B cell (primary cell): ENCODE measurements at regions not wholly inside any gene's neighbourhood (a gene's known extent, or its start where the extent isn't known, plus 50 kb on each side); places are given as distances from the start of the nearest gene placed in this dataset.

Experiments used
- ATAC-seq: fragments of 200-7000 bp; cut with Tn5 transposase; one replicate; pipeline ENCODE4 v1.10.0; 2021; ENCODE audit warnings: low read depth, mild to moderate bottlenecking, moderate number of reproducible peaks, moderate library complexity
- CTCF ChIA-PET: fragments of 350-600 bp; sonication (Branson Sonifier 250); formaldehyde crosslinking; loops from one replicate; lab custom pipeline; 2021; ENCODE audit warnings: antibody characterized with exemption, inconsistent platforms; lab: Charles Lee
- POLR2A ChIA-PET: fragments of 350-600 bp; sonication (Branson Sonifier 250); formaldehyde crosslinking; loops from one replicate; lab custom pipeline; 2021; ENCODE audit warnings: antibody characterized with exemption; lab: Charles Lee
- DNase-seq: peaks from one replicate; pipeline ENCODE4 v3.0.0; 2013
- H2AFZ ChIP-seq: 2 replicates; pipeline ENCODE4 v1.6.1; 2012; ENCODE audit warnings: mild to moderate bottlenecking, low read depth, low read length; ENCODE audit not compliant: insufficient read depth, poor library complexity, severe bottlenecking
- H3K27ac ChIP-seq, 2 donors: 1 replicate in 1 of 2; 2 replicates in 1 of 2; pipeline ENCODE4 v1.5.1; 2012 to 2013; ENCODE audit warnings: low read length in 2 of 2, mild to moderate bottlenecking in 2 of 2, moderate library complexity in 1 of 2
- H3K27me3 ChIP-seq, 4 experiments: fragments of 200-600 bp in 1 of 4; sonication (generic) in 1 of 4; replicated peaks in 1 of 4; 1 replicate in 2 of 4; 2 replicates in 2 of 4; pipeline versions ENCODE4 v1.6.1 to v1.7.0; 2013 to 2016; ENCODE audit warnings: low read length in 3 of 4, mild to moderate bottlenecking in 2 of 4, mixed read lengths in 1 of 4, moderate library complexity in 1 of 4; ENCODE audit not compliant: insufficient read depth in 4 of 4, control insufficient read depth in 3 of 4; ENCODE audit errors: control extremely low read depth in 1 of 4
- H3K36me3 ChIP-seq, 2 experiments: replicated peaks in 1 of 2; 1 replicate in 1 of 2; 2 replicates in 1 of 2; pipeline versions ENCODE4 v1.6.1 to v1.7.1; 2013; ENCODE audit warnings: low read length in 1 of 2; ENCODE audit not compliant: insufficient read depth in 2 of 2, control insufficient read depth in 1 of 2; ENCODE audit errors: control extremely low read depth in 1 of 2, extremely low read depth in 1 of 2
- H3K4me1 ChIP-seq, 2 donors: fragments of 200-600 bp in 1 of 2; sonication (generic) in 1 of 2; 1 replicate in 1 of 2; 2 replicates in 1 of 2; pipeline versions ENCODE4 v1.5.1 to v1.6.1; 2013 to 2017; ENCODE audit warnings: low read length in 2 of 2; ENCODE audit not compliant: control insufficient read depth in 2 of 2, insufficient read depth in 2 of 2
- H3K4me2 ChIP-seq: replicated peaks from 2 replicates; pipeline ENCODE3; 2012; ENCODE audit warnings: mild to moderate bottlenecking, low read depth, low read length; ENCODE audit not compliant: poor library complexity, severe bottlenecking
- H3K4me3 ChIP-seq, 5 experiments: fragments of 200-600 bp in 1 of 5; sonication (generic) in 1 of 5; 1 replicate in 3 of 5; 2 replicates in 2 of 5; pipeline versions ENCODE4 v1.5.1 to v1.7.0; 2011 to 2016; ENCODE audit warnings: low read length in 4 of 5, mild to moderate bottlenecking in 4 of 5, low read depth in 2 of 5, control low read depth in 1 of 5, moderate library complexity in 1 of 5; ENCODE audit not compliant: insufficient read depth in 1 of 5; ENCODE audit errors: control extremely low read depth in 1 of 5, extremely low read depth in 1 of 5
- H3K79me2 ChIP-seq: fragments of 200-600 bp; sonication (generic); one replicate; pipeline ENCODE4 v1.6.0; 2016; ENCODE audit warnings: low read length; ENCODE audit not compliant: control insufficient read depth, insufficient read depth
- H3K9ac ChIP-seq: fragments of 200-600 bp; sonication (generic); 2 replicates; pipeline ENCODE4 v1.6.1; 2017; ENCODE audit warnings: mild to moderate bottlenecking, low read length, moderate library complexity
- H3K9me3 ChIP-seq, 3 donors: one replicate each; pipeline versions ENCODE4 v1.6.1 to v1.7.1; 2013; ENCODE audit warnings: low read length in 2 of 3; ENCODE audit not compliant: control insufficient read depth in 2 of 3, insufficient read depth in 1 of 3; ENCODE audit errors: control extremely low read depth in 1 of 3
- H4K20me1 ChIP-seq: 2 replicates; pipeline ENCODE4 v1.6.0; 2012; ENCODE audit warnings: mild to moderate bottlenecking, low read length; ENCODE audit not compliant: insufficient read depth, control insufficient read depth, poor library complexity, severe bottlenecking
- H3K27ac Mint-ChIP-seq: one replicate; pipeline ENCODE4 v1.8.0; 2021; ENCODE audit warnings: mixed read lengths
- H3K27me3 Mint-ChIP-seq: one replicate; pipeline ENCODE4 v1.8.0; 2021; ENCODE audit warnings: mixed read lengths
- H3K4me1 Mint-ChIP-seq: one replicate; pipeline ENCODE4 v1.8.0; 2021; ENCODE audit warnings: mixed read lengths
- H3K4me3 Mint-ChIP-seq: one replicate; pipeline ENCODE4 v1.8.0; 2021; ENCODE audit warnings: mixed read lengths
- H3K9me3 Mint-ChIP-seq: one replicate; pipeline ENCODE4 v1.8.0; 2022; ENCODE audit warnings: mixed read lengths; ENCODE audit not compliant: insufficient read depth
- EZH2 ChIP-seq: IDR thresholded peaks from 2 replicates; pipeline ENCODE4 v1.6.1; 2012; ENCODE audit warnings: borderline replicate concordance, low read depth, mild to moderate bottlenecking, moderate library complexity, low read length; ENCODE audit not compliant: insufficient read depth, poor library complexity, severe bottlenecking
- WGBS: methylation state at CpG from one replicate; pipeline ENCODE4 v1.1.5; 2013; ENCODE audit warnings: missing lambda C conversion rate; ENCODE audit not compliant: insufficient coverage; 5-methylcytosine and 5-hydroxymethylcytosine counted together
- intact Hi-C: fragments of 100-400 bp; cut with micrococcal nuclease; formaldehyde crosslinking; loops from one replicate; pipeline ENCODE4 v1.10.0; 2022
- TF ChIP-seq, protein P1 (sequence below): fragments of 200-600 bp; IDR thresholded peaks from one replicate; pipeline ENCODE4 v1.8.0; 2022; ENCODE audit warnings: antibody characterized with exemption, mild to moderate bottlenecking

DNA sequence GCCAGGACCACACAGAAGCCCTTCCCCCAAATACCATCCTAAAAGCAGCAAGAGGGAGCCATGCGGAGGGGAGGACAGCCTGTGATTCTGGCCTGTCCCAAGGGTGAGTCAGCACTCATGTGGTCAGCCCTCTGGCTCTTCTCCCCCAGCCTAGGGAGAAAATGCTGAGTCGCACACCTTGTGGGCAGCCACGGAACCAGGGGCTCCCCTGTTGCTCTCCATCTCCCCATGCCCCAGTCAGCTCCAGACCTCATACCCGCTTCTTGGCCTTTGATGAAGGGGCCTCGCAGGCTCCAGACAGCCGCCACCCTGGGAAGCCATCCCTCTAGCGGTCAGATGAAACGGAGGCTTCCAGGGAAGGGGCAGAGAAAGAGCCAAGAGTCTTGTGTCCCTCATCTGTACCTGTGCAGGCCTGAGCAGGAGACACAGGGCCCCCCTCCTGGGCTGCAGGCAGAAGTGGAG lies 181.3 kb upstream of the SIX2 start:
- Mint-ChIP-seq H3K27me3 (peaks cover 51% of the 10 kb centered on the region), H3K4me3 (no peak overlapping the region), H3K4me1 (no peaks in the 10 kb centered on the region), H3K9me3 (no peaks in the 10 kb centered on the region), H3K27ac (no peak overlapping the region)
- H2AFZ ChIP-seq = no peak overlapping the region
- no peak overlapping the region for H3K9ac ChIP-seq
- H3K4me3 ChIP-seq = no peak overlapping the region
- H3K27ac ChIP-seq = no peak overlapping the region
- peaks cover 0 to 3% (median 1%) of the 10 kb centered on the region in 4 experiments for H3K27me3 ChIP-seq
- H3K9me3 ChIP-seq = no peaks in the 10 kb centered on the region
- no peaks in the 10 kb centered on the region for H3K4me1 ChIP-seq
- DNase-seq (no peak), ATAC-seq (no peak)
- no peaks in the 10 kb centered on the region for H3K36me3 ChIP-seq
- CTCF ChIA-PET = no interaction called here
- POLR2A ChIA-PET = no interaction called here
- TF ChIP-seq, protein P1, sequence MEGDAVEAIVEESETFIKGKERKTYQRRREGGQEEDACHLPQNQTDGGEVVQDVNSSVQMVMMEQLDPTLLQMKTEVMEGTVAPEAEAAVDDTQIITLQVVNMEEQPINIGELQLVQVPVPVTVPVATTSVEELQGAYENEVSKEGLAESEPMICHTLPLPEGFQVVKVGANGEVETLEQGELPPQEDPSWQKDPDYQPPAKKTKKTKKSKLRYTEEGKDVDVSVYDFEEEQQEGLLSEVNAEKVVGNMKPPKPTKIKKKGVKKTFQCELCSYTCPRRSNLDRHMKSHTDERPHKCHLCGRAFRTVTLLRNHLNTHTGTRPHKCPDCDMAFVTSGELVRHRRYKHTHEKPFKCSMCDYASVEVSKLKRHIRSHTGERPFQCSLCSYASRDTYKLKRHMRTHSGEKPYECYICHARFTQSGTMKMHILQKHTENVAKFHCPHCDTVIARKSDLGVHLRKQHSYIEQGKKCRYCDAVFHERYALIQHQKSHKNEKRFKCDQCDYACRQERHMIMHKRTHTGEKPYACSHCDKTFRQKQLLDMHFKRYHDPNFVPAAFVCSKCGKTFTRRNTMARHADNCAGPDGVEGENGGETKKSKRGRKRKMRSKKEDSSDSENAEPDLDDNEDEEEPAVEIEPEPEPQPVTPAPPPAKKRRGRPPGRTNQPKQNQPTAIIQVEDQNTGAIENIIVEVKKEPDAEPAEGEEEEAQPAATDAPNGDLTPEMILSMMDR = no peak
- no peak for TF ChIP-seq EZH2
- H3K4me2 ChIP-seq = no peak overlapping the region
- no peaks in the 10 kb centered on the region for H4K20me1 ChIP-seq
- H3K79me2 ChIP-seq = no peaks in the 10 kb centered on the region
- intact Hi-C loops = no loop called here
- WGBS = 92% methylated on average over 8 of the region's 8 CpGs

DNA sequence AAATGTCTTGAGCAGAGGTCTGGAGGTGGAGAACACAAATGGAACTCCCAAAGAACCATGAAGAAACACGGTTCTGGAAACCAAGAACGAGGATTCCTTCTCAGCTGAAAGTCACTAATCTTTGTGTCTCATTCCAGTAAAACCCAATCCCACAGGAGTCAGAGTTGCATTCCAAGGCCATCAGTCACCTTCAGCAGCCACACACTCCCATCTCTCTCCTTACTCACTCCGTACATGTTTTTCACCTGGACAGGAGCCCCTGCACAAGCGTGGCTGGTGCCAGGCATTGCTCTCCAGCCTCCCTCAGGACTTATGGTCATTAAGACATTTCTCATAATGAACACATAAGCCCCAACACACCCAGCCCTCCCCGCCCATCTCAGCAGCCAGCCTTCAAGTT lies 175.4 kb upstream of the SIX2 start:
- H3K27me3 Mint-ChIP-seq = peaks cover 36% of the 10 kb centered on the region
- ATAC-seq = no peak
- 88% methylated on average over 5 of the region's 5 CpGs for WGBS
- intact Hi-C loops = no loop called here
- peaks cover 0 to 9% (median 0%) of the 10 kb centered on the region in 4 experiments for H3K27me3 ChIP-seq
- no peak overlapping the region for H3K27ac ChIP-seq
- TF ChIP-seq, protein P1 = no peak
- no peak for TF ChIP-seq EZH2
- H3K4me3 Mint-ChIP-seq = no peak overlapping the region
- no peak overlapping the region for H2AFZ ChIP-seq
- ChIA-PET POLR2A (no interaction called here), CTCF (no interaction called here)
- H3K79me2 ChIP-seq = no peaks in the 10 kb centered on the region
- no peaks in the 10 kb centered on the region for H3K9me3 ChIP-seq
- no peak overlapping the region for H3K27ac Mint-ChIP-seq
- H3K36me3 ChIP-seq = no peaks in the 10 kb centered on the region
- no peak for DNase-seq
- no peaks in the 10 kb centered on the region for H4K20me1 ChIP-seq
- H3K4me1 ChIP-seq = no peaks in the 10 kb centered on the region
- no peaks in the 10 kb centered on the region for H3K4me1 Mint-ChIP-seq
- H3K9ac ChIP-seq = no peak overlapping the region
- H3K9me3 Mint-ChIP-seq = no peaks in the 10 kb centered on the region
- H3K4me2 ChIP-seq = no peak overlapping the region
- H3K4me3 ChIP-seq = no peak overlapping the region
